B cell (primary cell): ENCODE measurements at regions not wholly inside any gene's neighbourhood (a gene's known extent, or its start where the extent isn't known, plus 50 kb on each side); places are given as distances from the start of the nearest gene placed in this dataset.
A peak's percentile ranks its signal among the peaks of the same experiment; 100 is the strongest.

ENCODE experiments used
- ATAC-seq: fragments of 200-7000 bp; cut with Tn5 transposase; one replicate; pipeline ENCODE4 v1.10.0; 2021; ENCODE audit warnings: low read depth, mild to moderate bottlenecking, moderate number of reproducible peaks, moderate library complexity
- CTCF ChIA-PET: fragments of 350-600 bp; sonication (Branson Sonifier 250); formaldehyde crosslinking; loops from one replicate; lab custom pipeline; 2021; ENCODE audit warnings: antibody characterized with exemption, inconsistent platforms; lab: Charles Lee
- POLR2A ChIA-PET: fragments of 350-600 bp; sonication (Branson Sonifier 250); formaldehyde crosslinking; loops from one replicate; lab custom pipeline; 2021; ENCODE audit warnings: antibody characterized with exemption; lab: Charles Lee
- DNase-seq: peaks from one replicate; pipeline ENCODE4 v3.0.0; 2013
- H2AFZ ChIP-seq: 2 replicates; pipeline ENCODE4 v1.6.1; 2012; ENCODE audit warnings: mild to moderate bottlenecking, low read depth, low read length; ENCODE audit not compliant: insufficient read depth, poor library complexity, severe bottlenecking
- H3K27ac ChIP-seq, 2 donors: 1 replicate in 1 of 2; 2 replicates in 1 of 2; pipeline ENCODE4 v1.5.1; 2012 to 2013; ENCODE audit warnings: low read length in 2 of 2, mild to moderate bottlenecking in 2 of 2, moderate library complexity in 1 of 2
- H3K27me3 ChIP-seq, 4 experiments: fragments of 200-600 bp in 1 of 4; sonication (generic) in 1 of 4; replicated peaks in 1 of 4; 1 replicate in 2 of 4; 2 replicates in 2 of 4; pipeline versions ENCODE4 v1.6.1 to v1.7.0; 2013 to 2016; ENCODE audit warnings: low read length in 3 of 4, mild to moderate bottlenecking in 2 of 4, mixed read lengths in 1 of 4, moderate library complexity in 1 of 4; ENCODE audit not compliant: insufficient read depth in 4 of 4, control insufficient read depth in 3 of 4; ENCODE audit errors: control extremely low read depth in 1 of 4
- H3K36me3 ChIP-seq, 2 experiments: replicated peaks in 1 of 2; 1 replicate in 1 of 2; 2 replicates in 1 of 2; pipeline versions ENCODE4 v1.6.1 to v1.7.1; 2013; ENCODE audit warnings: low read length in 1 of 2; ENCODE audit not compliant: insufficient read depth in 2 of 2, control insufficient read depth in 1 of 2; ENCODE audit errors: control extremely low read depth in 1 of 2, extremely low read depth in 1 of 2
- H3K4me1 ChIP-seq, 2 donors: fragments of 200-600 bp in 1 of 2; sonication (generic) in 1 of 2; 1 replicate in 1 of 2; 2 replicates in 1 of 2; pipeline versions ENCODE4 v1.5.1 to v1.6.1; 2013 to 2017; ENCODE audit warnings: low read length in 2 of 2; ENCODE audit not compliant: control insufficient read depth in 2 of 2, insufficient read depth in 2 of 2
- H3K4me2 ChIP-seq: replicated peaks from 2 replicates; pipeline ENCODE3; 2012; ENCODE audit warnings: mild to moderate bottlenecking, low read depth, low read length; ENCODE audit not compliant: poor library complexity, severe bottlenecking
- H3K4me3 ChIP-seq, 5 experiments: fragments of 200-600 bp in 1 of 5; sonication (generic) in 1 of 5; 1 replicate in 3 of 5; 2 replicates in 2 of 5; pipeline versions ENCODE4 v1.5.1 to v1.7.0; 2011 to 2016; ENCODE audit warnings: low read length in 4 of 5, mild to moderate bottlenecking in 4 of 5, low read depth in 2 of 5, control low read depth in 1 of 5, moderate library complexity in 1 of 5; ENCODE audit not compliant: insufficient read depth in 1 of 5; ENCODE audit errors: control extremely low read depth in 1 of 5, extremely low read depth in 1 of 5
- H3K79me2 ChIP-seq: fragments of 200-600 bp; sonication (generic); one replicate; pipeline ENCODE4 v1.6.0; 2016; ENCODE audit warnings: low read length; ENCODE audit not compliant: control insufficient read depth, insufficient read depth
- H3K9ac ChIP-seq: fragments of 200-600 bp; sonication (generic); 2 replicates; pipeline ENCODE4 v1.6.1; 2017; ENCODE audit warnings: mild to moderate bottlenecking, low read length, moderate library complexity
- H3K9me3 ChIP-seq, 3 donors: one replicate each; pipeline versions ENCODE4 v1.6.1 to v1.7.1; 2013; ENCODE audit warnings: low read length in 2 of 3; ENCODE audit not compliant: control insufficient read depth in 2 of 3, insufficient read depth in 1 of 3; ENCODE audit errors: control extremely low read depth in 1 of 3
- H4K20me1 ChIP-seq: 2 replicates; pipeline ENCODE4 v1.6.0; 2012; ENCODE audit warnings: mild to moderate bottlenecking, low read length; ENCODE audit not compliant: insufficient read depth, control insufficient read depth, poor library complexity, severe bottlenecking
- H3K27ac Mint-ChIP-seq: one replicate; pipeline ENCODE4 v1.8.0; 2021; ENCODE audit warnings: mixed read lengths
- H3K27me3 Mint-ChIP-seq: one replicate; pipeline ENCODE4 v1.8.0; 2021; ENCODE audit warnings: mixed read lengths
- H3K4me1 Mint-ChIP-seq: one replicate; pipeline ENCODE4 v1.8.0; 2021; ENCODE audit warnings: mixed read lengths
- H3K4me3 Mint-ChIP-seq: one replicate; pipeline ENCODE4 v1.8.0; 2021; ENCODE audit warnings: mixed read lengths
- H3K9me3 Mint-ChIP-seq: one replicate; pipeline ENCODE4 v1.8.0; 2022; ENCODE audit warnings: mixed read lengths; ENCODE audit not compliant: insufficient read depth
- EZH2 ChIP-seq: IDR thresholded peaks from 2 replicates; pipeline ENCODE4 v1.6.1; 2012; ENCODE audit warnings: borderline replicate concordance, low read depth, mild to moderate bottlenecking, moderate library complexity, low read length; ENCODE audit not compliant: insufficient read depth, poor library complexity, severe bottlenecking
- WGBS: methylation state at CpG from one replicate; pipeline ENCODE4 v1.1.5; 2013; ENCODE audit warnings: missing lambda C conversion rate; ENCODE audit not compliant: insufficient coverage; 5-methylcytosine and 5-hydroxymethylcytosine counted together
- intact Hi-C: fragments of 100-400 bp; cut with micrococcal nuclease; formaldehyde crosslinking; loops from one replicate; pipeline ENCODE4 v1.10.0; 2022
- TF ChIP-seq, protein P1 (sequence below): fragments of 200-600 bp; IDR thresholded peaks from one replicate; pipeline ENCODE4 v1.8.0; 2022; ENCODE audit warnings: antibody characterized with exemption, mild to moderate bottlenecking

DNA sequence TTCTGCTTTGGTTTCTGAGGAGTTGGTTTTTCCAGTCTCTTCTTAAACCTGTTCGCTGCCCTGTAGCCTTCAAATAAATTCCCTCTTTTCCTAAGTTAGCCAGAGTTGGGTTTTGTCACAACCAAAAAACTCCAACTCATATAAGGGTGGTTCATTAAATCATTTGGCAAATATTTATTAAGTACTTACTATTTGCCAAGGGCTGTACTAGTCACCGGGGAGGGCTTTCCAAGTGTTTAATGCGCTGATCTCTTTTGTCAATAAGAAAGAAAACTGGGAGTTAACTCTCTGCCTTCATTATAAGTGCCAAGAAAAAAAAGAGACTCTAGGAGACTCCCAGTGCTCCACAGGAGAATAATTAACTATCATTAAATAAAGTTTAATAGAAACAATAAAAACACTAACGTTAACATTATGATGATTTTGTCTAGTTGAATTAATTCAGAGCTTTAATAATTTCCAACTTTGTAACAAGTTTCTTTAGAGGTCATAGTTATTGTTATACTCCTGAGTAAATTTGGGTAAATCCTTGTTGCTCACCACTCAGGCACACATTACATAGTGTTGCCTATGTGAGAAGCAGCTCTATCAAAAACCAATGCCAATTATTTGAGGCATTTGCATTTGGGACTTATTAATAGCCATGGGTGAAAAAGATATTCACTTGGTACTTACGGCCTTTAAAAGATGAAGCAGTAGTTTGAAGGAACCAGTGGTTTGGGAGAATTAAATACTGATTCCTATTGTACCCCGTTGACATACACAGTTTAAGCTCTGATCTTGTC lies 122.5 kb upstream of the TEX13D start:
- Histone ChIP-seq H3K79me2 (no peaks in the 10 kb centered on the region), H3K9ac (no peak overlapping the region), H3K9me3 (no peaks in the 10 kb centered on the region), H3K27ac (no peak overlapping the region), H3K4me3 (no peak overlapping the region), H3K4me1 (peaks cover 4 to 5% of the 10 kb centered on the region in 2 donors), H3K36me3 (no peaks in the 10 kb centered on the region), H3K4me2 (no peak overlapping the region), H4K20me1 (no peaks in the 10 kb centered on the region), H2AFZ (no peak overlapping the region), H3K27me3 (no peaks in the 10 kb centered on the region)
- CTCF ChIA-PET, result no interaction called here
- no peak overlapping the region for H3K27ac Mint-ChIP-seq
- ATAC-seq, result no peak
- intact Hi-C loops, result no loop called here
- no peak for DNase-seq
- peaks cover 10% of the 10 kb centered on the region for H3K4me1 Mint-ChIP-seq
- no CpG with 5 or more reads among the region's 6 CpGs for WGBS
- H3K4me3 Mint-ChIP-seq, result no peak overlapping the region
- H3K27me3 Mint-ChIP-seq, result no peaks in the 10 kb centered on the region
- no peak for TF ChIP-seq EZH2
- TF ChIP-seq, protein P1, sequence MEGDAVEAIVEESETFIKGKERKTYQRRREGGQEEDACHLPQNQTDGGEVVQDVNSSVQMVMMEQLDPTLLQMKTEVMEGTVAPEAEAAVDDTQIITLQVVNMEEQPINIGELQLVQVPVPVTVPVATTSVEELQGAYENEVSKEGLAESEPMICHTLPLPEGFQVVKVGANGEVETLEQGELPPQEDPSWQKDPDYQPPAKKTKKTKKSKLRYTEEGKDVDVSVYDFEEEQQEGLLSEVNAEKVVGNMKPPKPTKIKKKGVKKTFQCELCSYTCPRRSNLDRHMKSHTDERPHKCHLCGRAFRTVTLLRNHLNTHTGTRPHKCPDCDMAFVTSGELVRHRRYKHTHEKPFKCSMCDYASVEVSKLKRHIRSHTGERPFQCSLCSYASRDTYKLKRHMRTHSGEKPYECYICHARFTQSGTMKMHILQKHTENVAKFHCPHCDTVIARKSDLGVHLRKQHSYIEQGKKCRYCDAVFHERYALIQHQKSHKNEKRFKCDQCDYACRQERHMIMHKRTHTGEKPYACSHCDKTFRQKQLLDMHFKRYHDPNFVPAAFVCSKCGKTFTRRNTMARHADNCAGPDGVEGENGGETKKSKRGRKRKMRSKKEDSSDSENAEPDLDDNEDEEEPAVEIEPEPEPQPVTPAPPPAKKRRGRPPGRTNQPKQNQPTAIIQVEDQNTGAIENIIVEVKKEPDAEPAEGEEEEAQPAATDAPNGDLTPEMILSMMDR, result no peak
- H3K9me3 Mint-ChIP-seq, result no peaks in the 10 kb centered on the region
- POLR2A ChIA-PET, result no interaction called here

GRCh38 chrX:124211312-124211942 lies 121.0 kb upstream of the TEX13D start:
- H3K9me3 Mint-ChIP-seq, result no peaks in the 10 kb centered on the region
- H3K4me3 ChIP-seq, result no peak overlapping the region
- TF ChIP-seq, protein P1, result peak; percentile 61
- no peak for TF ChIP-seq EZH2
- no peaks in the 10 kb centered on the region for H3K27me3 Mint-ChIP-seq
- POLR2A ChIA-PET, result no interaction called here
- H3K4me1 Mint-ChIP-seq, result peaks cover 14% of the 10 kb centered on the region
- DNase-seq, result peak; percentile 41
- no peak for ATAC-seq
- no CpG with 5 or more reads among the region's 3 CpGs for WGBS
- H3K27ac Mint-ChIP-seq, result no peak overlapping the region
- no peaks in the 10 kb centered on the region for H3K36me3 ChIP-seq
- intact Hi-C loops, result no loop called here
- CTCF ChIA-PET, result interaction anchor here (1.3 kb wide), 1 partner anchor 9 kb away, joined by 3 read pairs; no protein-coding TSS in a partner anchor
- no peak overlapping the region for H3K4me2 ChIP-seq
- no peak overlapping the region for H3K27ac ChIP-seq
- no peaks in the 10 kb centered on the region for H4K20me1 ChIP-seq
- H2AFZ ChIP-seq, result no peak overlapping the region
- no peaks in the 10 kb centered on the region for H3K27me3 ChIP-seq
- no peaks in the 10 kb centered on the region for H3K9me3 ChIP-seq
- H3K4me3 Mint-ChIP-seq, result no peak overlapping the region
- no peaks in the 10 kb centered on the region for H3K79me2 ChIP-seq
- peaks cover 7 to 9% of the 10 kb centered on the region in 2 donors for H3K4me1 ChIP-seq
- H3K9ac ChIP-seq, result no peak overlapping the region
